SK-N-SH (cell line): ENCODE measurements at regions not wholly inside any gene's neighbourhood (a gene's known extent, or its start where the extent isn't known, plus 50 kb on each side); places are given as distances from the start of the nearest gene placed in this dataset.
A peak's percentile ranks its signal among the peaks of the same experiment; 100 is the strongest.

ENCODE experiments used
- CTCF ChIA-PET: fragments of 300-600, 350-600 bp; formaldehyde crosslinking; extraction: SDS; loops from one replicate; lab custom pipeline; 2021; lab: Yijun Ruan, JAX
- POLR2A ChIA-PET: fragments of 350-600 bp; sonication (Branson Sonifier 250); formaldehyde crosslinking; extraction: SDS; loops from one replicate; lab custom pipeline; 2020; ENCODE audit warnings: antibody characterized with exemption, inconsistent platforms; lab: Yijun Ruan, JAX
- DNase-seq: peaks from one replicate; pipeline ENCODE4 v3.0.0; 2012
- H2AFZ ChIP-seq: fragments of 200-600 bp; sonication (generic); 2 replicates; pipeline ENCODE4 v1.8.1; 2016; ENCODE audit warnings: antibody characterized with exemption, mild to moderate bottlenecking, low read depth
- H3F3A ChIP-seq: fragments of 200-600 bp; sonication (generic); replicated peaks from 2 replicates; pipeline ENCODE3; 2016; ENCODE audit warnings: antibody characterized with exemption, mild to moderate bottlenecking; ENCODE audit not compliant: insufficient read depth
- H3K27ac ChIP-seq, 2 experiments: fragments of 200-500 bp in 1 of 2; fragments of 200-600 bp in 1 of 2; sonication (Bioruptor generic) in 1 of 2; sonication (generic), shearing (Covaris generic) in 1 of 2; 2 replicates each; pipeline versions ENCODE4 v1.5.1 to v1.6.1; 2014 to 2016; ENCODE audit warnings: low read depth in 2 of 2, inconsistent platforms in 1 of 2, low read length in 1 of 2, mild to moderate bottlenecking in 1 of 2, mixed read lengths in 1 of 2
- H3K27me3 ChIP-seq: fragments of 200-600 bp; sonication (generic), shearing (Covaris generic); 2 replicates; pipeline ENCODE4 v1.6.1; 2016; ENCODE audit warnings: mixed run types; ENCODE audit not compliant: insufficient read depth
- H3K36me3 ChIP-seq, 2 experiments: fragments of 200-500 bp in 1 of 2; fragments of 200-600 bp in 1 of 2; sonication (Bioruptor generic) in 1 of 2; sonication (generic) in 1 of 2; replicated peaks in 1 of 2; 2 replicates each; pipeline versions ENCODE3 to v1.5.1; 2014 to 2016; ENCODE audit warnings: low read length in 1 of 2, mild to moderate bottlenecking in 1 of 2; ENCODE audit not compliant: insufficient read depth in 2 of 2, control insufficient read depth in 1 of 2
- H3K4me1 ChIP-seq, 2 experiments: fragments of 200-500 bp in 1 of 2; fragments of 200-600 bp in 1 of 2; sonication (Bioruptor generic) in 1 of 2; sonication (generic), shearing (Covaris generic) in 1 of 2; 2 replicates each; pipeline versions ENCODE4 v1.5.1 to v1.6.1; 2014 to 2016; ENCODE audit warnings: low read depth in 1 of 2, low read length in 1 of 2, mixed run types in 1 of 2; ENCODE audit not compliant: insufficient read depth in 2 of 2, control insufficient read depth in 1 of 2
- H3K4me2 ChIP-seq: fragments of 200-600 bp; sonication (generic), shearing (Covaris generic); 2 replicates; pipeline ENCODE4 v1.6.1; 2017; ENCODE audit warnings: mixed run types
- H3K4me3 ChIP-seq, 2 experiments: fragments of 200-500 bp in 1 of 2; fragments of 200-600 bp in 1 of 2; sonication (Bioruptor generic) in 1 of 2; sonication (generic), shearing (Covaris generic) in 1 of 2; 2 replicates each; pipeline versions ENCODE4 v1.5.1 to v1.8.1; 2014 to 2016; ENCODE audit warnings: low read depth in 2 of 2, inconsistent platforms in 1 of 2, low read length in 1 of 2, mild to moderate bottlenecking in 1 of 2, mixed read lengths in 1 of 2, moderate library complexity in 1 of 2
- H3K79me2 ChIP-seq: fragments of 200-600 bp; sonication (generic); 2 replicates; pipeline ENCODE4 v1.8.1; 2017; ENCODE audit warnings: mild to moderate bottlenecking; ENCODE audit not compliant: insufficient read depth
- H3K9ac ChIP-seq: fragments of 200-600 bp; sonication (generic); 2 replicates; pipeline ENCODE4 v1.6.1; 2017; ENCODE audit warnings: mixed run types
- H3K9me2 ChIP-seq: fragments of 200-600 bp; sonication (generic); 2 replicates; pipeline ENCODE4 v1.6.1; 2017; ENCODE audit warnings: mixed run types
- H3K9me3 ChIP-seq: fragments of 200-600 bp; sonication (generic); 2 replicates; pipeline ENCODE4 v1.6.1; 2017; ENCODE audit warnings: mixed run types, mild to moderate bottlenecking, moderate library complexity
- H4K20me1 ChIP-seq: fragments of 200-600 bp; sonication (generic); 2 replicates; pipeline ENCODE4 v1.6.1; 2017; ENCODE audit warnings: mild to moderate bottlenecking, mixed run types; ENCODE audit not compliant: insufficient read depth
- CHD2 ChIP-seq: fragments of 150-350 bp; IDR thresholded peaks from 2 replicates; pipeline ENCODE4 v1.6.1; 2018; ENCODE audit warnings: low read length; ENCODE audit not compliant: partially characterized antibody
- ELF1 ChIP-seq: IDR thresholded peaks from 2 replicates; pipeline ENCODE4 v1.4.0; 2012
- FOXJ3 ChIP-seq: sonication (generic); formaldehyde crosslinking; IDR thresholded peaks from 2 replicates; pipeline ENCODE4 v1.5.1; 2020; ENCODE audit warnings: mild to moderate bottlenecking, missing genetic modification reagents
- JUND ChIP-seq: IDR thresholded peaks from 2 replicates; pipeline ENCODE4 v1.4.0; 2012
- MAX ChIP-seq: IDR thresholded peaks from 2 replicates; pipeline ENCODE4 v1.4.0; 2012; ENCODE audit warnings: low read depth
- MXI1 ChIP-seq: IDR thresholded peaks from 2 replicates; pipeline ENCODE4 v1.6.1; 2012; ENCODE audit warnings: mild to moderate bottlenecking, low read depth, low read length, improper control_type of control experiment
- NRF1 ChIP-seq: IDR thresholded peaks from 2 replicates; pipeline ENCODE4 v1.6.1; 2012; ENCODE audit warnings: low read depth, mild to moderate bottlenecking, low read length
- SMC3 ChIP-seq: IDR thresholded peaks from 2 replicates; pipeline ENCODE4 v1.6.1; 2012; ENCODE audit warnings: low read depth, low read length, improper control_type of control experiment
- TCF12 ChIP-seq: IDR thresholded peaks from 2 replicates; pipeline ENCODE4 v1.4.0; 2012
- TEAD4 ChIP-seq: IDR thresholded peaks from 2 replicates; pipeline ENCODE4 v1.4.0; 2012; ENCODE audit warnings: mild to moderate bottlenecking, borderline replicate concordance; ENCODE audit not compliant: insufficient read depth
- ZBTB33 ChIP-seq: IDR thresholded peaks from 2 replicates; pipeline ENCODE4 v1.4.0; 2012; ENCODE audit warnings: low read depth, borderline replicate concordance
- WGBS: methylation state at CpG from one replicate; pipeline ENCODE4 v1.1.6; 2017; ENCODE audit warnings: low lambda C conversion rate; 5-methylcytosine and 5-hydroxymethylcytosine counted together
- TF ChIP-seq, protein P1 (sequence below): IDR thresholded peaks from 2 replicates; pipeline ENCODE4 v1.4.0; 2012; ENCODE audit warnings: low read depth, borderline replicate concordance

- Histone ChIP-seq H3K9me3 (no peaks in the 10 kb centered on the region), H3K4me3 (no peak overlapping the region), H3K27me3 (no peaks in the 10 kb centered on the region), H3K27ac (no peak overlapping the region), H3K9me2 (no peaks in the 10 kb centered on the region), H3F3A (no peaks in the 10 kb centered on the region), H3K4me1 (no peaks in the 10 kb centered on the region), H3K79me2 (no peaks in the 10 kb centered on the region), H3K9ac (no peak overlapping the region), H3K36me3 (no peaks in the 10 kb centered on the region), H4K20me1 (no peaks in the 10 kb centered on the region), H3K4me2 (no peak overlapping the region)
- POLR2A ChIA-PET: no interaction called here
- CTCF ChIA-PET: interaction anchor here (1.0 to 1.9 kb wide), 2 partner anchors 76 to 105 kb away, joined by 3 to 7 read pairs; no protein-coding TSS in a partner anchor
- 11% methylated on average over 2 of the region's 2 CpGs for WGBS
- TF ChIP-seq MAX: no peak
- TF ChIP-seq CHD2: no peak
- TF ChIP-seq, all 33 proteins: peak for 0
- no peak for DNase-seq
- no peak overlapping the region for H2AFZ ChIP-seq
Measured at GRCh38 chr2:18073601-18074000, 195.1 kb downstream of the KCNS3 start.

- Histone ChIP-seq H3K9me3 (no peaks in the 10 kb centered on the region), H3K9ac (no peak overlapping the region), H3K4me2 (no peak overlapping the region), H3K79me2 (no peaks in the 10 kb centered on the region), H2AFZ (no peak overlapping the region), H4K20me1 (no peaks in the 10 kb centered on the region), H3K27me3 (no peaks in the 10 kb centered on the region), H3K9me2 (no peaks in the 10 kb centered on the region), H3K27ac (no peak overlapping the region), H3K4me1 (peaks cover 0 to 8% of the 10 kb centered on the region in 2 experiments; a peak in 2 of 4 replicates), H3K4me3 (no peak overlapping the region), H3F3A (no peaks in the 10 kb centered on the region), H3K36me3 (no peaks in the 10 kb centered on the region)
- WGBS: 23% methylated on average over 9 of the region's 9 CpGs
- peak; percentile 11 for DNase-seq
- no peak for TF ChIP-seq ZBTB33
- no peak for TF ChIP-seq JUND
- no peak for TF ChIP-seq SMC3
- no peak for TF ChIP-seq TEAD4
- TF ChIP-seq FOXJ3 (CRISPR knock-in tag): no peak
- TF ChIP-seq MXI1: no peak
- no peak for TF ChIP-seq ELF1
- TF ChIP-seq NRF1: no peak
- no peak for TF ChIP-seq TCF12
- no peak for TF ChIP-seq CHD2
- TF ChIP-seq, protein P1, sequence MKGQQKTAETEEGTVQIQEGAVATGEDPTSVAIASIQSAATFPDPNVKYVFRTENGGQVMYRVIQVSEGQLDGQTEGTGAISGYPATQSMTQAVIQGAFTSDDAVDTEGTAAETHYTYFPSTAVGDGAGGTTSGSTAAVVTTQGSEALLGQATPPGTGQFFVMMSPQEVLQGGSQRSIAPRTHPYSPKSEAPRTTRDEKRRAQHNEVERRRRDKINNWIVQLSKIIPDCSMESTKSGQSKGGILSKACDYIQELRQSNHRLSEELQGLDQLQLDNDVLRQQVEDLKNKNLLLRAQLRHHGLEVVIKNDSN: no peak
- POLR2A ChIA-PET: no interaction called here
- CTCF ChIA-PET: interaction anchor here (2.2 kb wide), 1 partner anchor 82 kb away, joined by 8 read pairs; no protein-coding TSS in a partner anchor
Measured at GRCh38 chr2:18067588-18068384, 189.3 kb downstream of the KCNS3 start.
